Neuronal stem cell (in vitro differentiated cells): ENCODE measurements at regions not wholly inside any gene's neighbourhood (a gene's known extent, or its start where the extent isn't known, plus 50 kb on each side); places are given as distances from the start of the nearest gene placed in this dataset.

ENCODE experiments used
- DNase-seq: peaks from one replicate; pipeline ENCODE4 v3.0.0-alpha.2; 2013; ENCODE audit warnings: low spot score
- H2AFZ ChIP-seq: one replicate; pipeline ENCODE4 v1.6.1; 2013; ENCODE audit warnings: mild to moderate bottlenecking, low read length, inconsistent platforms
- H2AK5ac ChIP-seq: 2 replicates; pipeline ENCODE4 v1.6.1; 2013; ENCODE audit warnings: low read depth, mild to moderate bottlenecking, inconsistent platforms, low read length, moderate library complexity, mixed read lengths
- H2BK120ac ChIP-seq: 2 replicates; pipeline ENCODE4 v1.6.1; 2013; ENCODE audit warnings: low read depth, mild to moderate bottlenecking, inconsistent platforms, low read length, moderate library complexity, mixed read lengths
- H2BK12ac ChIP-seq: one replicate; pipeline ENCODE4 v1.6.1; 2013; ENCODE audit warnings: low read length, inconsistent platforms
- H2BK15ac ChIP-seq: 2 replicates; pipeline ENCODE4 v1.6.1; 2013; ENCODE audit warnings: mild to moderate bottlenecking, low read length, inconsistent platforms, mixed read lengths
- H2BK5ac ChIP-seq: one replicate; pipeline ENCODE4 v1.6.1; 2013; ENCODE audit warnings: inconsistent platforms, mild to moderate bottlenecking, low read length, moderate library complexity
- H3K14ac ChIP-seq: one replicate; pipeline ENCODE4 v1.6.1; 2013; ENCODE audit warnings: low read length, inconsistent platforms
- H3K18ac ChIP-seq: 2 replicates; pipeline ENCODE4 v1.6.1; 2013; ENCODE audit warnings: low read length, inconsistent platforms
- H3K23ac ChIP-seq: 2 replicates; pipeline ENCODE4 v1.6.1; 2013; ENCODE audit warnings: low read depth, mild to moderate bottlenecking, mixed read lengths, low read length, inconsistent platforms; ENCODE audit not compliant: poor library complexity
- H3K27ac ChIP-seq: replicated peaks from 3 replicates; pipeline ENCODE4 v1.5.1; 2013; ENCODE audit warnings: low read length, inconsistent platforms
- H3K27me3 ChIP-seq, 3 experiments: 2 replicates each; pipeline ENCODE4 v1.6.1; 2013; ENCODE audit warnings: low read length in 3 of 3, mild to moderate bottlenecking in 2 of 3, inconsistent platforms in 1 of 3, low read depth in 1 of 3, mixed read lengths in 1 of 3, moderate library complexity in 1 of 3; ENCODE audit not compliant: control insufficient read depth in 3 of 3, insufficient read depth in 3 of 3
- H3K36me3 ChIP-seq, 2 donors: replicated peaks in 1 of 2; 2 replicates each; pipeline ENCODE4 v1.6.1; 2013; ENCODE audit warnings: low read length in 2 of 2; ENCODE audit not compliant: control insufficient read depth in 2 of 2, insufficient read depth in 2 of 2
- H3K4ac ChIP-seq: 2 replicates; pipeline ENCODE4 v1.6.1; 2013; ENCODE audit warnings: inconsistent platforms, mild to moderate bottlenecking, low read length, moderate library complexity
- H3K4me1 ChIP-seq, 2 donors: 1 replicate in 1 of 2; 2 replicates in 1 of 2; pipeline ENCODE4 v1.6.1; 2013; ENCODE audit warnings: low read length in 2 of 2, low read depth in 1 of 2; ENCODE audit not compliant: control insufficient read depth in 2 of 2, insufficient read depth in 1 of 2
- H3K4me2 ChIP-seq: one replicate; pipeline ENCODE4 v1.6.1; 2013; ENCODE audit warnings: mild to moderate bottlenecking, low read length, inconsistent platforms; ENCODE audit not compliant: insufficient read depth, poor library complexity, severe bottlenecking
- H3K4me3 ChIP-seq, 2 donors: 2 replicates each; pipeline ENCODE4 v1.5.1; 2013; ENCODE audit warnings: low read length in 2 of 2, mild to moderate bottlenecking in 2 of 2, inconsistent platforms in 1 of 2, moderate library complexity in 1 of 2
- H3K79me1 ChIP-seq: one replicate; pipeline ENCODE4 v1.6.1; 2013; ENCODE audit warnings: low read depth, mild to moderate bottlenecking, inconsistent platforms, low read length, moderate library complexity
- H3K9ac ChIP-seq: one replicate; pipeline ENCODE4 v1.6.1; 2013; ENCODE audit warnings: mild to moderate bottlenecking, low read depth, low read length, inconsistent platforms; ENCODE audit not compliant: poor library complexity
- H3K9me3 ChIP-seq, 2 donors: replicated peaks in 1 of 2; 2 replicates each; pipeline versions ENCODE3 to v1.6.1; 2013; ENCODE audit warnings: low read length in 2 of 2, mild to moderate bottlenecking in 2 of 2, inconsistent platforms in 1 of 2, low read depth in 1 of 2, mixed read lengths in 1 of 2, moderate library complexity in 1 of 2; ENCODE audit not compliant: control insufficient read depth in 2 of 2, insufficient read depth in 1 of 2
- H4K8ac ChIP-seq: one replicate; pipeline ENCODE4 v1.6.1; 2013; ENCODE audit warnings: low read depth, mild to moderate bottlenecking, inconsistent platforms, low read length, moderate library complexity
- H4K91ac ChIP-seq: one replicate; pipeline ENCODE4 v1.6.1; 2013; ENCODE audit warnings: low read length, low read depth, mild to moderate bottlenecking, inconsistent platforms; ENCODE audit not compliant: poor library complexity
- WGBS, 2 donors: extraction: QIAGEN DNeasy Blood & Tissue Kit; methylation state at CpG; one replicate each; pipeline ENCODE4 v1.1.7; 2013; ENCODE audit warnings: missing lambda C conversion rate in 2 of 2, mixed read lengths in 1 of 2; ENCODE audit not compliant: insufficient read length in 2 of 2, insufficient replicate concordance in 1 of 2; ENCODE audit errors: extremely low coverage in 2 of 2; 5-methylcytosine and 5-hydroxymethylcytosine counted together

GRCh38 chr14:34135492-34135891, 184.6 kb upstream of the EGLN3 start:
- H2BK5ac ChIP-seq: no peak overlapping the region
- no peak overlapping the region for H2BK15ac ChIP-seq
- H4K8ac ChIP-seq: no peak overlapping the region
- H3K4ac ChIP-seq: no peak overlapping the region
- H3K4me1 ChIP-seq: peaks cover 3 to 7% of the 10 kb centered on the region in 2 donors
- no peak overlapping the region for H3K14ac ChIP-seq
- no peak overlapping the region for H3K9ac ChIP-seq
- no peak overlapping the region for H3K18ac ChIP-seq
- H3K27ac ChIP-seq: no peak overlapping the region
- H2BK12ac ChIP-seq: no peak overlapping the region
- H3K4me3 ChIP-seq: no peak overlapping the region
- no CpG with 5 or more reads among the region's 7 CpGs for WGBS, 2 donors
- H2AFZ ChIP-seq: no peak overlapping the region
- no peak overlapping the region for H4K91ac ChIP-seq
- H3K23ac ChIP-seq: no peak overlapping the region
- no peaks in the 10 kb centered on the region for H3K79me1 ChIP-seq
- H3K27me3 ChIP-seq: peaks cover 0 to 10% (median 0%) of the 10 kb centered on the region in 3 experiments
- H3K4me2 ChIP-seq: no peak overlapping the region
- H3K9me3 ChIP-seq: no peaks in the 10 kb centered on the region
- H2BK120ac ChIP-seq: no peak overlapping the region
- no peak overlapping the region for H2AK5ac ChIP-seq
- H3K36me3 ChIP-seq: no peaks in the 10 kb centered on the region
- no peak for DNase-seq

GRCh38 chr14:34134484-34134883, 183.6 kb upstream of the EGLN3 start:
- no peaks in the 10 kb centered on the region for H3K79me1 ChIP-seq
- H3K4me3 ChIP-seq: no peak overlapping the region
- WGBS, 2 donors: no CpG with 5 or more reads among the region's 3 CpGs

DNA sequence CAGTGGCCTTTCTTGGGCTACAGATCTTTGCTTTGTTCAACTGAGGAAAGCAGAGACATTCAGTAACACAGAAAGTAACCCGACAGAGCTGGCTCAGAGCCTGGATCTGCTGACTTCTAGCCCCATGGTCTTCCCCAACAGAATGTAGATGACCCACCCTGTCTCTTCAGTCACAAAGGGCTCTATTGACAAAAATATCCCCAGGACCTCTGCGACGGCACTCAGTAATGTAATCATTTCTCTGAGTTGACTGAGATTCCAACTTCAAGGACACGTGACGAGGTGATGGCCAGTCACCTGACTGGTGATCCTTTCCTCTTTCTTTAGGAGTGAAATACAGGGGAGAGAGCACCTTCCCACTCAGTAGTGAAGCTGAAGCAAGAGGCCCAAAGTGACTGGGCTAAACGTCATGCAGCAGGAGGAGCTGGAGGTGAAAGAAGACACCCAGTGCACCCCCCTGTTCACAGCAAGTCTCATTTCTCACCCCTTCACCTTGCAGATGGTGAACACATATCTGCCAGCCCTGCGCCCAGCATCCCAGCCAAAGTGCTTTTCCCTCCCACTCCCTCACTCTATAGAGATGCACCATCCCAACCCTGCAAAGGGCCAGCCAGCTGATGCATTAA, 179.2 kb upstream of the EGLN3 start:
- Histone ChIP-seq H3K36me3 (no peaks in the 10 kb centered on the region), H3K14ac (no peak overlapping the region), H2AK5ac (no peak overlapping the region), H3K27me3 (peaks cover 0 to 10% (median 0%) of the 10 kb centered on the region in 3 experiments), H2BK12ac (no peak overlapping the region), H4K8ac (no peak overlapping the region), H3K9me3 (no peaks in the 10 kb centered on the region), H2BK15ac (no peak overlapping the region), H2BK5ac (no peak overlapping the region), H3K18ac (no peak overlapping the region), H2AFZ (no peak overlapping the region), H4K91ac (no peak overlapping the region), H3K9ac (no peak overlapping the region), H3K27ac (no peak overlapping the region), H2BK120ac (no peak overlapping the region), H3K4me3 (no peak overlapping the region), H3K23ac (no peak overlapping the region), H3K4me2 (no peak overlapping the region), H3K79me1 (no peaks in the 10 kb centered on the region), H3K4me1 (no peaks in the 10 kb centered on the region), H3K4ac (no peak overlapping the region)
- no peak for DNase-seq
- no CpG with 5 or more reads among the region's 7 CpGs for WGBS, 2 donors

More at GRCh38 chr14:34134484-34134883, 183.6 kb upstream of the EGLN3 start:
- Histone ChIP-seq H2BK5ac (no peak overlapping the region), H3K9me3 (no peaks in the 10 kb centered on the region), H3K4ac (no peak overlapping the region), H4K8ac (no peak overlapping the region), H2BK15ac (no peak overlapping the region), H3K27me3 (peaks cover 0 to 10% (median 0%) of the 10 kb centered on the region in 3 experiments), H3K14ac (no peak overlapping the region), H3K9ac (no peak overlapping the region), H3K4me2 (no peak overlapping the region), H3K27ac (no peak overlapping the region), H3K4me1 (peaks cover 0 to 2% of the 10 kb centered on the region in 2 donors), H2BK120ac (no peak overlapping the region), H2AFZ (no peak overlapping the region), H2BK12ac (no peak overlapping the region), H4K91ac (no peak overlapping the region), H2AK5ac (no peak overlapping the region), H3K23ac (no peak overlapping the region), H3K36me3 (no peaks in the 10 kb centered on the region), H3K18ac (no peak overlapping the region)
- DNase-seq: no peak

GRCh38 chr14:34128665-34129064, 177.8 kb upstream of the EGLN3 start:
- no peak overlapping the region for H2AFZ ChIP-seq
- H3K18ac ChIP-seq: peak overlapping the region; percentile 42
- DNase-seq: no peak
- no peak overlapping the region for H3K23ac ChIP-seq
- peaks cover 0 to 8% (median 0%) of the 10 kb centered on the region in 3 experiments for H3K27me3 ChIP-seq
- no peak overlapping the region for H3K4me2 ChIP-seq
- no peak overlapping the region for H3K27ac ChIP-seq
- no peak overlapping the region for H2BK12ac ChIP-seq
- no peak overlapping the region for H4K91ac ChIP-seq
- no peak overlapping the region for H2BK5ac ChIP-seq
- H4K8ac ChIP-seq: no peak overlapping the region
- no peaks in the 10 kb centered on the region for H3K9me3 ChIP-seq
- H2BK15ac ChIP-seq: no peak overlapping the region
- H3K14ac ChIP-seq: peak overlapping the region; percentile 85
- H3K36me3 ChIP-seq: no peaks in the 10 kb centered on the region
- H3K4ac ChIP-seq: no peak overlapping the region
- H3K9ac ChIP-seq: no peak overlapping the region
- H3K79me1 ChIP-seq: no peaks in the 10 kb centered on the region
- WGBS, 2 donors: no CpG with 5 or more reads among the region's 9 CpGs
- no peaks in the 10 kb centered on the region for H3K4me1 ChIP-seq
- no peak overlapping the region for H3K4me3 ChIP-seq
- H2BK120ac ChIP-seq: no peak overlapping the region
- H2AK5ac ChIP-seq: no peak overlapping the region
